NT2/D1 (cell line): ENCODE measurements at regions not wholly inside any gene's neighbourhood (a gene's known extent, or its start where the extent isn't known, plus 50 kb on each side); places are given as distances from the start of the nearest gene placed in this dataset.

Experiments
- SUZ12 ChIP-seq: IDR thresholded peaks from 2 replicates; pipeline ENCODE4 v1.6.1; 2011; ENCODE audit not compliant: insufficient read length, insufficient read depth; ENCODE audit errors: extremely low read depth
- YY1 ChIP-seq: IDR thresholded peaks from 2 replicates; pipeline ENCODE4 v1.6.1; 2011; ENCODE audit not compliant: insufficient read length, insufficient read depth

- TF ChIP-seq SUZ12 (no peak), YY1 (no peak)
Observed at GRCh38 chr2:194291104-194291503, 1365.9 kb upstream of the SLC39A10 start.
